Panc1 (cell line): ENCODE measurements at regions not wholly inside any gene's neighbourhood (a gene's known extent, or its start where the extent isn't known, plus 50 kb on each side); places are given as distances from the start of the nearest gene placed in this dataset.

Experiments
- ATAC-seq: fragments of 200-7000 bp; cut with Tn5 transposase; 2 replicates; pipeline ENCODE4 v1.9.1; 2020; ENCODE audit warnings: mild to moderate bottlenecking, moderate library complexity
- BruUV-seq: library from RNA; stranded (reverse); fragments of 400-500 nt; replicated peaks from 2 replicates; lab custom pipeline; 2021; lab: Mats Ljungman, UMichigan
- CTCF ChIA-PET: fragments of 300-600 bp; sonication (Branson Sonifier 250); formaldehyde crosslinking; loops from one replicate; lab custom pipeline; 2022; ENCODE audit warnings: antibody characterized with exemption; lab: Charles Lee
- POLR2A ChIA-PET: fragments of 300-600 bp; sonication (Branson Sonifier 250); formaldehyde crosslinking; loops from one replicate; lab custom pipeline; 2022; ENCODE audit warnings: antibody characterized with exemption; lab: Charles Lee
- DNase-seq: peaks from one replicate; pipeline ENCODE4 v3.0.0-alpha.2; 2010; ENCODE audit warnings: low read depth, low spot score
- H3K27ac ChIP-seq: 2 replicates; pipeline ENCODE4 v1.5.1; 2011; ENCODE audit warnings: mild to moderate bottlenecking, low read length, inconsistent platforms
- H3K27me3 ChIP-seq: fragments of 200-500 bp; sonication (Bioruptor generic); 2 replicates; pipeline ENCODE4 v1.6.0; 2014; ENCODE audit warnings: low read length, inconsistent platforms; ENCODE audit not compliant: control insufficient read depth, insufficient read depth
- H3K36me3 ChIP-seq: fragments of 200-500 bp; sonication (Bioruptor generic); 2 replicates; pipeline ENCODE4 v1.5.1; 2014; ENCODE audit warnings: inconsistent platforms, mild to moderate bottlenecking, low read length, moderate library complexity; ENCODE audit not compliant: control insufficient read depth, insufficient read depth
- H3K4me1 ChIP-seq: 2 replicates; pipeline ENCODE4 v1.5.1; 2011; ENCODE audit warnings: inconsistent platforms, mild to moderate bottlenecking, low read length, moderate library complexity; ENCODE audit not compliant: control insufficient read depth, insufficient read depth
- H3K4me3 ChIP-seq, 2 experiments: 2 replicates each; pipeline ENCODE4 v1.5.1; 2011 to 2012; ENCODE audit warnings: low read depth in 2 of 2, low read length in 2 of 2, mild to moderate bottlenecking in 2 of 2, inconsistent platforms in 1 of 2, moderate library complexity in 1 of 2
- H3K9me3 ChIP-seq: fragments of 200-500 bp; sonication (Bioruptor generic); 2 replicates; pipeline ENCODE4 v1.5.1; 2014; ENCODE audit warnings: low read depth, mild to moderate bottlenecking, inconsistent platforms, low read length, moderate library complexity; ENCODE audit not compliant: control insufficient read depth, insufficient read depth
- CTCF ChIP-seq: fragments of 450-650 bp; IDR thresholded peaks from 2 replicates; pipeline ENCODE4 v1.5.1; 2017; ENCODE audit warnings: mild to moderate bottlenecking
- POLR2AphosphoS5 ChIP-seq: IDR thresholded peaks from 2 replicates; pipeline ENCODE4 v1.6.1; 2012; ENCODE audit warnings: mild to moderate bottlenecking, low read depth, low read length, moderate library complexity
- REST ChIP-seq, 2 experiments: IDR thresholded peaks; 2 replicates each; pipeline ENCODE4 v1.6.1; 2011 to 2012; ENCODE audit warnings: low read depth in 2 of 2, control low read depth in 1 of 2, low read length in 1 of 2, mild to moderate bottlenecking in 1 of 2, moderate library complexity in 1 of 2; ENCODE audit not compliant: insufficient read depth in 1 of 2
- SIN3A ChIP-seq: IDR thresholded peaks from 2 replicates; pipeline ENCODE4 v1.6.1; 2012; ENCODE audit warnings: low read depth, mild to moderate bottlenecking, low read length, moderate library complexity, borderline replicate concordance; ENCODE audit not compliant: insufficient read depth
- TCF7L2 ChIP-seq: IDR thresholded peaks from 2 replicates; pipeline ENCODE4 v1.6.1; 2011; ENCODE audit warnings: mild to moderate bottlenecking, low read depth, low read length, inconsistent platforms
- in situ Hi-C: cut with HindIII; loops from 2 replicates; pipeline ENCODE4 v1.10.0; 2016; ENCODE audit warnings: low sequenced_read_pairs, low pct_unique_long_range_greater_than_20kb
- intact Hi-C: fragments of 100-400 bp; cut with micrococcal nuclease; formaldehyde crosslinking; loops from one replicate; pipeline ENCODE4 v1.10.0; 2022; ENCODE audit not compliant: unreplicated experiment

- Histone ChIP-seq H3K4me1 (no peaks in the 10 kb centered on the region), H3K4me3 (no peak overlapping the region), H3K27me3 (no peaks in the 10 kb centered on the region), H3K27ac (no peak overlapping the region), H3K9me3 (0 out of 2 replicates have a peak, but pooled peaks cover 3% of the 10 kb centered on the region), H3K36me3 (no peaks in the 10 kb centered on the region)
- intact Hi-C loops (no loop called here), in situ Hi-C loops (no loop called here)
- ChIA-PET POLR2A (no interaction called here), CTCF (no interaction called here)
- no TSS peak for BruUV-seq
- TF ChIP-seq SIN3A (no peak), CTCF (no peak), REST (IDR thresholded peaks at IDR 0.05; ENCODE audit: insufficient read depth in 1 of 2, low read depth in 2 of 2, low read length in 1 of 2) (no peak), TCF7L2 (no peak), POLR2AphosphoS5 (no peak)
- ATAC-seq, result no peak
- no peak for DNase-seq
These were observed 771.2 kb downstream of the NXPH1 start for GRCh38 chr7:9204571-9204970.

- CTCF ChIA-PET, result no interaction called here
- ATAC-seq (no peak), DNase-seq (no peak)
- in situ Hi-C loops (no loop called here), intact Hi-C loops (no loop called here)
- H3K27ac ChIP-seq, result no peak overlapping the region
- no peaks in the 10 kb centered on the region for H3K4me1 ChIP-seq
- POLR2A ChIA-PET, result no interaction called here
- no peak overlapping the region for H3K4me3 ChIP-seq
- no TSS peak for BruUV-seq
- TF ChIP-seq CTCF, result no peak
- no peak for TF ChIP-seq POLR2AphosphoS5
- no peak for TF ChIP-seq REST (IDR thresholded peaks at IDR 0.05; ENCODE audit: insufficient read depth in 1 of 2, low read depth in 2 of 2, low read length in 1 of 2)
- no peak for TF ChIP-seq SIN3A
- no peak for TF ChIP-seq TCF7L2
- H3K36me3 ChIP-seq, result no peaks in the 10 kb centered on the region
- H3K9me3 ChIP-seq, result no peaks in the 10 kb centered on the region
- no peaks in the 10 kb centered on the region for H3K27me3 ChIP-seq
These were observed 776.7 kb downstream of the NXPH1 start for GRCh38 chr7:9210114-9210513.
